OCI-LY7 (cell line): ENCODE measurements at regions not wholly inside any gene's neighbourhood (a gene's known extent, or its start where the extent isn't known, plus 50 kb on each side); places are given as distances from the start of the nearest gene placed in this dataset.

Experiments
- CTCF ChIP-seq: fragments of 200-600 bp; sonication (generic); conservative IDR thresholded peaks from 2 replicates; pipeline ENCODE4 v1.5.1; 2014; ENCODE audit warnings: mild to moderate bottlenecking, antibody characterized with exemption, low read length, moderate library complexity, mixed read lengths
- EZH2phosphoT487 ChIP-seq: fragments of 200-600 bp; sonication (generic); IDR thresholded peaks from 2 replicates; pipeline ENCODE4 v1.6.1; 2018; ENCODE audit warnings: low read depth, borderline replicate concordance, mild to moderate bottlenecking, mixed run types, antibody characterized with exemption, low read length, moderate library complexity, mixed read lengths

DNA sequence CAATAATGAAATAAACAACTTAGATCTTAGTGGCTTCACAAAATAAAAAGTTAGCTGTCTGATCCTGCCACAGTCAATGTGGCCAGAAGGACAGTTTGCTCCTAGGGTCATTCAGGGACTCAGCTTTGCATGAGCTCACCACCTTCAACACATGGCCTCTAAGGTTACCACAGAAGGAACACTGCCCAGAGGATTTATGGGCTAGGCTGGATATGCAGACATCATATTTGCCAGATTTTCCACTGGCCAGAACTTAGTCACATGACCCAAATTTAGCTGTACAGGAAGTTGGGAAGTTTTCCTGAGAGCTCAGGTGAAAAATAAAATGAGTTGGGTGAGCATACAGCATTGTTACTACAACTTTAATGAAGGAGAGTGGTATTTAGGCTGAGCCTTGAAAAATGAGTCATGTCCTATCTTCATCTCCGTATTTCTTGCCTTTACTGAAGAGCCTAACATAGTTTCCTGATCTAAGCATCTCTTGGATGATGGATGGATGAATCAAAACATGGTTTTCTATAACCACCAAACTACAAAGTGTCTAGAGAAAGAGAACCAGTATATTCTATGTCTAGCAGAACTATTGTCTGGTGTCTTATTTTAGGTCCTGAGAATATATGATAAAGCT lies 54.9 kb upstream of the TMEM108 start:
- TF ChIP-seq CTCF (no peak), EZH2phosphoT487 (no peak)
